Tibial artery (tissue), 4 donors: ENCODE measurements at regions not wholly inside any gene's neighbourhood (a gene's known extent, or its start where the extent isn't known, plus 50 kb on each side); places are given as distances from the start of the nearest gene placed in this dataset.

ENCODE experiments used
- DNase-seq, 2 donors: peaks; one replicate each; pipeline ENCODE4 v3.0.0-alpha.2; 2019
- H3K27ac ChIP-seq, 2 donors: fragments of 200-600 bp; sonication (generic) in 1 of 2; 1 replicate in 1 of 2; 2 replicates in 1 of 2; pipeline ENCODE4 v1.5.1; 2018 to 2019; ENCODE audit warnings: mild to moderate bottlenecking in 1 of 2
- H3K27me3 ChIP-seq, 2 donors: fragments of 200-600 bp; sonication (generic) in 1 of 2; one replicate each; pipeline versions ENCODE4 v1.5.1 to v1.6.0; 2016 to 2019
- H3K36me3 ChIP-seq, 3 donors: fragments of 200-600 bp; sonication (generic) in 2 of 3; one replicate each; pipeline ENCODE4 v1.5.1; 2016 to 2019; ENCODE audit warnings: mild to moderate bottlenecking in 2 of 3
- H3K4me1 ChIP-seq, 4 donors: fragments of 200-600 bp; sonication (generic) in 2 of 4; 1 replicate in 3 of 4; 2 replicates in 1 of 4; pipeline ENCODE4 v1.5.1; 2016 to 2019
- H3K4me3 ChIP-seq, 2 donors: fragments of 200-600 bp; sonication (generic) in 1 of 2; 1 replicate in 1 of 2; 2 replicates in 1 of 2; pipeline ENCODE4 v1.5.1; 2018 to 2019; ENCODE audit warnings: mild to moderate bottlenecking in 2 of 2
- H3K9me3 ChIP-seq, 3 donors: fragments of 200-600 bp; sonication (generic) in 1 of 3; one replicate each; pipeline ENCODE4 v1.5.1; 2016 to 2019
- CTCF ChIP-seq, 2 experiments: fragments of 200-600 bp in 1 of 2; fragments of 450-650 bp in 1 of 2; IDR thresholded peaks; one replicate each; pipeline ENCODE4 v1.5.1; 2017 to 2019; ENCODE audit warnings: antibody characterized with exemption in 2 of 2, mild to moderate bottlenecking in 1 of 2, moderate library complexity in 1 of 2
- intact Hi-C: fragments of 100-400 bp; cut with DNase I; formaldehyde crosslinking; loops from one replicate; pipeline ENCODE4 v1.15.0; 2023; ENCODE audit warnings: low total_unique reads

DNA sequence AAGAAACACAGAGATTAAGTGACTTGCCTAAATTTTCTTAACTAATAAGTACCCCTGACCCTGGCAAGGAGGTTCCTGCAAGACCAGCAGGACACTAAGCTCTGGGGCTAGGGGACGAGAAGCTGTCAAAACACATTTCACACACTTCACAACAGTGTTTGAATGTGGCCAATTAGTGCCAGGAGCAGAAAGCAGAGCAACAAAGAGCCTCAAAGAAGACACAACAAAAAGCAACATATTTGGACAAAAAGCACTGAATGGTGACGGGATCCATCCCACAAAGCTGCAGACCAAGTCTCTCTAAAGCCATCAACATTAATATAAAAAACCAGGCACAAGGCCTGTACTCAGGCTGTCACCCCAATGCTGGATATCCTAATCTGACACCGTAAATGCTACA, 361.9 kb upstream of the RASGEF1B start:
- no peaks in the 10 kb centered on the region for H3K36me3 ChIP-seq
- H3K4me1 ChIP-seq = no peaks in the 10 kb centered on the region
- TF ChIP-seq CTCF (IDR thresholded peaks at IDR 0.05) = no peak
- no peaks in the 10 kb centered on the region for H3K27me3 ChIP-seq
- no peaks in the 10 kb centered on the region for H3K9me3 ChIP-seq
- DNase-seq = no peak
- H3K4me3 ChIP-seq = no peak overlapping the region
- no peak overlapping the region for H3K27ac ChIP-seq
- intact Hi-C loops = no loop called here

- H3K27me3 ChIP-seq = no peaks in the 10 kb centered on the region
- no peaks in the 10 kb centered on the region for H3K36me3 ChIP-seq
- no peaks in the 10 kb centered on the region for H3K9me3 ChIP-seq
- no peaks in the 10 kb centered on the region for H3K4me1 ChIP-seq
- intact Hi-C loops = no loop called here
- no peak for DNase-seq
- TF ChIP-seq CTCF (IDR thresholded peaks at IDR 0.05) = no peak
- H3K4me3 ChIP-seq = no peak overlapping the region
- H3K27ac ChIP-seq = no peak overlapping the region
These were observed 357.3 kb upstream of the RASGEF1B start for GRCh38 chr4:81828991-81829390.

DNA sequence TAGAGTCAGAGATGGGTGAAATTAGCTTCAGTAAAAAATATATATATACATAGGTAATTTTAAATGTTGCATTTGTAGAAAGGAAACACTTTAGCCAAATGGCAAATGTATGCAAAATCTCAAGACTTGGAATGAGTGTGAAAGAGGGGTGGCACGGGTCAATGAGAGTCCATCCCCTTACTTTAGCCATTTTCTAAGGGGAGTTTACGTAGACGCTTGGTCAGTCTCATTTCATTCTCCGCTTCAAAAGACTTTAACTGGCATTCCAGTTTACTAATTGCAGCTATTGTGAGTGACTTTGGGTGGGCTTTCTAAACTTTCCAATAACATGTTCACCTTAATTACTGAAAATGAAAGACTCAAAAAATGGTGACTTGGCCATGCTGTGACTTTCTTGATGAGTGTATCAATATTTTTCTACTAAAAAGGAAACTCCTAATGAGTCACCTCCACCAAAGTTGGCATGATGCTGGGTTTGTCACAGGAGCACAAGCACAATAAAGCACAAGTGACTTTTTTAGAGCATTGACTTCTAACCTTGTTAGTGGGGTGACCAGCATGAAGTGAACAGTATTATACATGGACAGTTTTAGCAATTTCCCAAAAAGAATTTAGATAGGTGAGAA, 356.0 kb upstream of the RASGEF1B start:
- Histone ChIP-seq H3K36me3 (no peaks in the 10 kb centered on the region), H3K27ac (no peak overlapping the region), H3K4me3 (no peak overlapping the region), H3K27me3 (no peaks in the 10 kb centered on the region), H3K9me3 (no peaks in the 10 kb centered on the region), H3K4me1 (no peaks in the 10 kb centered on the region)
- intact Hi-C loops = no loop called here
- DNase-seq = no peak
- no peak for TF ChIP-seq CTCF (IDR thresholded peaks at IDR 0.05)

DNA sequence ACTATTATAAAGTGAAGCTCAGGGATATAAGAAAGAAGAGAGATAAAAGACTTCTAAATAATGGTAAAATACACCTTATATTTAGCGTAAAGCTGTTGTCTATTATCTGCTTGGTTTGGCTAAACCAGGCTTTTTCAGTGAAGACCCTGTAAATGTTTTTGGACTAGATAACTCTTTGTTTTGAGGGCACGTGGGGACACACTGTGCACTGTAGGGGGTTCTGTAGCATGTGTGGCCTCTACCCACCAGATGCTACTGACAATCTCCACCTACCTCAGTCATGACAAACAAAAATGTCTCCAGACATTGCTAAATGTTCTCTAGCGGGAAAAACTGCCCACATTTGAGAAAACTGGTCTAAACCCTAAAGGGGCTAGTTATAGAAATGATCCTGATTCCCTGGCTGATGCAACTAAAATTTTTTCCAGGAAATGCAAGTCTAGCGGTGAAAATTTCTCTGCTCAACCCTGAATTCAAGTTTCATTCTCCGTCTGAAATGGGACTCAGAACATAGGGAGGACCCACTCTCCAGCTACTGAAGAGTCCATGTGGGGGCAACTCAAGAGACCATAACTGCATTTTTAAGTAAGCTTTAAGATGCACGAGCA, 355.2 kb upstream of the RASGEF1B start:
- Histone ChIP-seq H3K27ac (no peak overlapping the region), H3K4me1 (no peaks in the 10 kb centered on the region), H3K36me3 (no peaks in the 10 kb centered on the region), H3K4me3 (no peak overlapping the region), H3K9me3 (no peaks in the 10 kb centered on the region), H3K27me3 (no peaks in the 10 kb centered on the region)
- no peak for DNase-seq
- no peak for TF ChIP-seq CTCF (IDR thresholded peaks at IDR 0.05)
- intact Hi-C loops = no loop called here

GRCh38 chr4:81826335-81826734, 354.6 kb upstream of the RASGEF1B start:
- DNase-seq = no peak
- intact Hi-C loops = no loop called here
- no peak overlapping the region for H3K4me3 ChIP-seq
- no peaks in the 10 kb centered on the region for H3K27me3 ChIP-seq
- no peaks in the 10 kb centered on the region for H3K9me3 ChIP-seq
- no peak overlapping the region for H3K27ac ChIP-seq
- H3K4me1 ChIP-seq = no peaks in the 10 kb centered on the region
- no peak for TF ChIP-seq CTCF (IDR thresholded peaks at IDR 0.05)
- H3K36me3 ChIP-seq = no peaks in the 10 kb centered on the region
